Activated CD8-positive, alpha-beta memory T cell treated with anti-CD3 and anti-CD28 coated beads, Interleukin-2, amount 50 U/mL, for 4 hours (primary cell): ENCODE measurements at regions not wholly inside any gene's neighbourhood (a gene's known extent, or its start where the extent isn't known, plus 50 kb on each side); places are given as distances from the start of the nearest gene placed in this dataset.

Experiments used
- DNase-seq: peaks from one replicate; pipeline ENCODE4 v3.0.0-alpha.2; 2020

GRCh38 chr18:33805592-33805991 is 227.6 kb downstream of the ASXL3 start:
- DNase-seq, result no peak

- no peak for DNase-seq
Observed at GRCh38 chr18:33804258-33804657, 226.2 kb downstream of the ASXL3 start.

- DNase-seq, result no peak
Observed at GRCh38 chr18:33803636-33804035, 225.6 kb downstream of the ASXL3 start.

GRCh38 chr18:33802955-33803354 is 224.9 kb downstream of the ASXL3 start:
- no peak for DNase-seq
